OCI-LY1 (cell line): ENCODE measurements at regions not wholly inside any gene's neighbourhood (a gene's known extent, or its start where the extent isn't known, plus 50 kb on each side); places are given as distances from the start of the nearest gene placed in this dataset.
"Not testable (repeated sequence)": the region's sequence is repeated elsewhere in the genome, so short reads cannot be mapped to it uniquely, and the experiment has no call there.

ENCODE experiments used
- H2AFZ ChIP-seq: fragments of 200-600 bp; sonication (generic), shearing (Covaris generic); 2 replicates; pipeline ENCODE4 v1.6.0; 2014; ENCODE audit warnings: antibody characterized with exemption, mild to moderate bottlenecking, low read length
- H3F3A ChIP-seq: fragments of 200-600 bp; sonication (generic), shearing (Covaris generic); 2 replicates; pipeline ENCODE4 v1.6.0; 2014; ENCODE audit warnings: mild to moderate bottlenecking, antibody characterized with exemption, low read length, moderate library complexity; ENCODE audit not compliant: insufficient read depth
- H3K27ac ChIP-seq: fragments of 200-600 bp; sonication (generic); 2 replicates; pipeline ENCODE4 v1.5.1; 2014; ENCODE audit warnings: low read length, mixed run types, mild to moderate bottlenecking, low read depth; ENCODE audit not compliant: poor library complexity, severe bottlenecking
- H3K27me3 ChIP-seq: fragments of 200-600 bp; sonication (generic); 2 replicates; pipeline ENCODE4 v1.6.0; 2014; ENCODE audit warnings: antibody characterized with exemption, mild to moderate bottlenecking, low read length, moderate library complexity; ENCODE audit not compliant: insufficient read depth
- H3K36me3 ChIP-seq: fragments of 200-600 bp; sonication (generic); 2 replicates; pipeline ENCODE4 v1.6.1; 2014; ENCODE audit warnings: mild to moderate bottlenecking, antibody characterized with exemption, low read length, moderate library complexity, mixed read lengths; ENCODE audit not compliant: insufficient read depth
- H3K4me1 ChIP-seq: fragments of 200-600 bp; sonication (generic); 2 replicates; pipeline ENCODE4 v1.5.1; 2014; ENCODE audit warnings: mild to moderate bottlenecking, low read length, moderate library complexity; ENCODE audit not compliant: insufficient read depth, severe bottlenecking
- H3K4me2 ChIP-seq: fragments of 200-600 bp; sonication (generic), shearing (Covaris generic); 2 replicates; pipeline ENCODE4 v1.6.1; 2014; ENCODE audit warnings: low read length
- H3K4me3 ChIP-seq: fragments of 200-600 bp; sonication (generic); 2 replicates; pipeline ENCODE4 v1.5.1; 2014; ENCODE audit warnings: low read length, low read depth, mild to moderate bottlenecking, mixed read lengths; ENCODE audit not compliant: poor library complexity, severe bottlenecking
- H3K79me2 ChIP-seq: fragments of 200-600 bp; shearing (Covaris generic); 2 replicates; pipeline ENCODE4 v1.6.1; 2016; ENCODE audit warnings: mixed run types, low read length, mixed read lengths; ENCODE audit not compliant: insufficient read depth
- H3K9ac ChIP-seq: fragments of 200-600 bp; sonication (generic), shearing (Covaris generic); 2 replicates; pipeline ENCODE4 v1.6.1; 2014; ENCODE audit warnings: mild to moderate bottlenecking, low read length, mixed read lengths
- H3K9me2 ChIP-seq: fragments of 200-600 bp; sonication (generic), shearing (Covaris generic); 2 replicates; pipeline ENCODE4 v1.6.1; 2014; ENCODE audit warnings: low read depth, mild to moderate bottlenecking, low read length, mixed read lengths
- H3K9me3 ChIP-seq: fragments of 200-600 bp; shearing (Covaris generic); 2 replicates; pipeline ENCODE4 v1.6.1; 2014; ENCODE audit warnings: low read length, mixed read lengths
- H4K20me1 ChIP-seq: fragments of 200-600 bp; sonication (generic), shearing (Covaris generic); 2 replicates; pipeline ENCODE4 v1.6.0; 2016; ENCODE audit warnings: mild to moderate bottlenecking, low read length; ENCODE audit not compliant: insufficient read depth
- EZH2 ChIP-seq: fragments of 200-600 bp; sonication (generic), shearing (Covaris generic); IDR thresholded peaks from 2 replicates; pipeline ENCODE4 v1.8.0; 2017; ENCODE audit warnings: borderline replicate concordance, mixed run types, mild to moderate bottlenecking, antibody characterized with exemption, low read length, moderate library complexity, mixed read lengths
- TF ChIP-seq, protein P1 (sequence below): fragments of 200-600 bp; sonication (generic), shearing (Covaris generic); IDR thresholded peaks from 2 replicates; pipeline ENCODE4 v1.5.1; 2017; ENCODE audit warnings: mild to moderate bottlenecking, antibody characterized with exemption, low read length, moderate library complexity, mixed read lengths

- Histone ChIP-seq H3F3A (no peaks in the 10 kb centered on the region), H3K4me3 (no peak overlapping the region), H3K27ac (no peak overlapping the region), H3K79me2 (no peaks in the 10 kb centered on the region), H3K4me1 (no peaks in the 10 kb centered on the region), H3K9me3 (no peaks in the 10 kb centered on the region), H3K9me2 (no peaks in the 10 kb centered on the region), H3K36me3 (no peaks in the 10 kb centered on the region), H2AFZ (no peak overlapping the region), H3K27me3 (no peaks in the 10 kb centered on the region), H3K4me2 (no peak overlapping the region), H4K20me1 (no peaks in the 10 kb centered on the region), H3K9ac (no peak overlapping the region)
- TF ChIP-seq EZH2, result no peak
- TF ChIP-seq, protein P1, sequence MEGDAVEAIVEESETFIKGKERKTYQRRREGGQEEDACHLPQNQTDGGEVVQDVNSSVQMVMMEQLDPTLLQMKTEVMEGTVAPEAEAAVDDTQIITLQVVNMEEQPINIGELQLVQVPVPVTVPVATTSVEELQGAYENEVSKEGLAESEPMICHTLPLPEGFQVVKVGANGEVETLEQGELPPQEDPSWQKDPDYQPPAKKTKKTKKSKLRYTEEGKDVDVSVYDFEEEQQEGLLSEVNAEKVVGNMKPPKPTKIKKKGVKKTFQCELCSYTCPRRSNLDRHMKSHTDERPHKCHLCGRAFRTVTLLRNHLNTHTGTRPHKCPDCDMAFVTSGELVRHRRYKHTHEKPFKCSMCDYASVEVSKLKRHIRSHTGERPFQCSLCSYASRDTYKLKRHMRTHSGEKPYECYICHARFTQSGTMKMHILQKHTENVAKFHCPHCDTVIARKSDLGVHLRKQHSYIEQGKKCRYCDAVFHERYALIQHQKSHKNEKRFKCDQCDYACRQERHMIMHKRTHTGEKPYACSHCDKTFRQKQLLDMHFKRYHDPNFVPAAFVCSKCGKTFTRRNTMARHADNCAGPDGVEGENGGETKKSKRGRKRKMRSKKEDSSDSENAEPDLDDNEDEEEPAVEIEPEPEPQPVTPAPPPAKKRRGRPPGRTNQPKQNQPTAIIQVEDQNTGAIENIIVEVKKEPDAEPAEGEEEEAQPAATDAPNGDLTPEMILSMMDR, result no peak
Observed at GRCh38 chr11:50088231-50088630, 55.6 kb downstream of the OR4C45 start.

DNA sequence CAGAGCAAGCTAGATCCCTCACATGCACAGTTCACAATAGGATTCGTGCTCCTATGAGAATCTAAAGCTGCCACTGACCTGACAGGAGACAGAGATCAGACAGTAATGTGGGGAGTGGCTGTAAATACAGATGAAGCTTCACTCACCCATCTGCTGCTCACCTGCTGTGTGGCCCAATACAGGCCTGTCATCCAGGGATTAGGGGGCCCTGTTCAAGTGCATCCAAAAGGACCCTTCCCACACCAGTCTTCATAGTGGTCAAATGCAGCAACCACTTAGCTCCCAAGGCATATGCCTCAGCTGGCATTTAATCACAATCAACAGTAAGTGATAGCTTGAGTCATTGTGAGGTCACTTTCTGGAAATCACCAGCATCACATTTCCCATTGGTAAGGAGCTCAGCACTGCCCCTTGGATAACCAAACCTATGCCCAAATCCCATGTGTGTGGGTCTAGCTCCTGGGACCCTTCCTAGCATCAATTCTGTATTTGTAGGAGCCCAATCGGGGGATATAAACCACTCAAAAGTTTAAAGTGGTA, 65.6 kb downstream of the OR4C45 start:
- Histone ChIP-seq H4K20me1 (no peaks in the 10 kb centered on the region), H2AFZ (no peak overlapping the region), H3K79me2 (no peaks in the 10 kb centered on the region), H3K9me3 (no peaks in the 10 kb centered on the region), H3K4me2 (no peak overlapping the region), H3K9me2 (no peaks in the 10 kb centered on the region), H3K4me1 (no peaks in the 10 kb centered on the region), H3K9ac (no peak overlapping the region), H3K27ac (no peak overlapping the region), H3F3A (no peaks in the 10 kb centered on the region), H3K4me3 (no peak overlapping the region), H3K27me3 (no peaks in the 10 kb centered on the region), H3K36me3 (no peaks in the 10 kb centered on the region)
- no peak for TF ChIP-seq EZH2
- TF ChIP-seq, protein P1, result no peak

- Histone ChIP-seq H3K27ac (no peak overlapping the region), H4K20me1 (no peaks in the 10 kb centered on the region), H3K9me3 (no peaks in the 10 kb centered on the region), H3K4me1 (no peaks in the 10 kb centered on the region), H3K79me2 (no peaks in the 10 kb centered on the region), H3K9ac (no peak overlapping the region), H3K36me3 (no peaks in the 10 kb centered on the region), H2AFZ (no peak overlapping the region), H3K4me3 (no peak overlapping the region), H3K4me2 (no peak overlapping the region), H3K9me2 (no peaks in the 10 kb centered on the region), H3F3A (no peaks in the 10 kb centered on the region), H3K27me3 (no peaks in the 10 kb centered on the region)
- TF ChIP-seq, protein P1, result no peak
- TF ChIP-seq EZH2, result no peak
Observed at GRCh38 chr11:50102916-50103315, 70.2 kb downstream of the OR4C45 start.

GRCh38 chr11:50140686-50141085, 108.0 kb downstream of the OR4C45 start:
- H3K79me2 ChIP-seq, H3K27me3 ChIP-seq, H3K9me2 ChIP-seq, H3K9ac ChIP-seq, H3K4me1 ChIP-seq, H3K36me3 ChIP-seq, H3K27ac ChIP-seq, H3K9me3 ChIP-seq, H2AFZ ChIP-seq, H3K4me2 ChIP-seq, H4K20me1 ChIP-seq, H3F3A ChIP-seq, H3K4me3 ChIP-seq: not testable (repeated sequence)

- H3K9ac ChIP-seq, H3K4me1 ChIP-seq, H3K27me3 ChIP-seq, H3K9me2 ChIP-seq, H2AFZ ChIP-seq, H4K20me1 ChIP-seq, H3K79me2 ChIP-seq, H3K4me3 ChIP-seq, H3K36me3 ChIP-seq, H3F3A ChIP-seq, H3K4me2 ChIP-seq, H3K9me3 ChIP-seq, H3K27ac ChIP-seq: not testable (repeated sequence)
Observed at GRCh38 chr11:50146308-50146707, 113.6 kb downstream of the OR4C45 start.
